MM.1S (cell line): ENCODE measurements at regions not wholly inside any gene's neighbourhood (a gene's known extent, or its start where the extent isn't known, plus 50 kb on each side); places are given as distances from the start of the nearest gene placed in this dataset.

Source experiments
- CTCF ChIP-seq: fragments of 300-600 bp; sonication (generic); IDR thresholded peaks from 2 replicates; pipeline ENCODE4 v1.5.1; 2016; ENCODE audit warnings: antibody characterized with exemption, low read length, mixed read lengths
- EZH2 ChIP-seq: fragments of 300-600 bp; sonication (generic); optimal IDR thresholded peaks from 2 replicates; pipeline ENCODE3; 2017; ENCODE audit warnings: low read depth, mild to moderate bottlenecking, antibody characterized with exemption, low read length, mixed read lengths
- EZH2phosphoT487 ChIP-seq: fragments of 300-600 bp; sonication (generic); IDR thresholded peaks from 2 replicates; pipeline ENCODE4 v1.6.1; 2018; ENCODE audit warnings: antibody characterized with exemption, low read length

GRCh38 chr14:26873362-26873960 lies 275.6 kb upstream of the NOVA1 start:
- TF ChIP-seq CTCF: no peak
- TF ChIP-seq EZH2: no peak
- no peak for TF ChIP-seq EZH2phosphoT487
